HG02973 (cell line): ENCODE measurements at regions not wholly inside any gene's neighbourhood (a gene's known extent, or its start where the extent isn't known, plus 50 kb on each side); places are given as distances from the start of the nearest gene placed in this dataset.
"Not testable (repeated sequence)": the region's sequence is repeated elsewhere in the genome, so short reads cannot be mapped to it uniquely, and the experiment has no call there.

Experiments used
- ATAC-seq: cut with Tn5 transposase; IDR thresholded peaks from one replicate; pipeline ENCODE4 v1.9.1; 2021; ENCODE audit warnings: moderate library complexity; ENCODE audit not compliant: unreplicated experiment

GRCh38 chr5:39674209-39675082, 249.7 kb upstream of the DAB2 start:
- no peak for ATAC-seq

- ATAC-seq, result no peak
These were observed 246.8 kb upstream of the DAB2 start for GRCh38 chr5:39671561-39671961.

- no peak for ATAC-seq
These were observed 246.2 kb upstream of the DAB2 start for GRCh38 chr5:39670955-39671354.

- no peak for ATAC-seq
These were observed 245.6 kb upstream of the DAB2 start for GRCh38 chr5:39670391-39670790.

- no peak for ATAC-seq
These were observed 244.2 kb upstream of the DAB2 start for GRCh38 chr5:39668980-39669379.

- no peak for ATAC-seq
These were observed 240.5 kb upstream of the DAB2 start for GRCh38 chr5:39665328-39665727.

GRCh38 chr5:39662945-39663344, 238.2 kb upstream of the DAB2 start:
- ATAC-seq, result no peak

- ATAC-seq, result no peak
These were observed 236.4 kb upstream of the DAB2 start for GRCh38 chr5:39661026-39661779.

- no peak for ATAC-seq
These were observed 235.2 kb upstream of the DAB2 start for GRCh38 chr5:39660020-39660419.

- no peak for ATAC-seq
These were observed 234.1 kb upstream of the DAB2 start for GRCh38 chr5:39658866-39659265.

- ATAC-seq, result no peak
These were observed 233.2 kb upstream of the DAB2 start for GRCh38 chr5:39657943-39658342.

GRCh38 chr5:39656600-39656999, 231.8 kb upstream of the DAB2 start:
- no peak for ATAC-seq

GRCh38 chr5:39654715-39655114, 229.9 kb upstream of the DAB2 start:
- ATAC-seq, result no peak

- not testable (repeated sequence) for ATAC-seq
These were observed 227.7 kb upstream of the DAB2 start for GRCh38 chr5:39652481-39652880.

- no peak for ATAC-seq
These were observed 227.3 kb upstream of the DAB2 start for GRCh38 chr5:39652036-39652435.

- ATAC-seq, result no peak
These were observed 225.4 kb upstream of the DAB2 start for GRCh38 chr5:39650008-39650762.

- no peak for ATAC-seq
These were observed 224.1 kb upstream of the DAB2 start for GRCh38 chr5:39648848-39649227.

GRCh38 chr5:39648085-39648847, 223.5 kb upstream of the DAB2 start:
- no peak for ATAC-seq

- peak; percentile 96 for ATAC-seq
These were observed 215.8 kb upstream of the DAB2 start for GRCh38 chr5:39640552-39640951.

GRCh38 chr5:39639618-39640089, 214.9 kb upstream of the DAB2 start:
- ATAC-seq, result no peak

- ATAC-seq, result no peak
These were observed 214.0 kb upstream of the DAB2 start for GRCh38 chr5:39638813-39639212.
